ENCODE measurements at regions not wholly inside any gene's neighbourhood (a gene's known extent, or its start where the extent isn't known, plus 50 kb on each side); places are given as distances from the start of the nearest gene placed in this dataset.

- no peak for DNase-seq
- WGBS, 2 experiments (ENCODE audit: low coverage in 1 of 2, low lambda C conversion rate in 2 of 2, missing lambda C conversion rate in 2 of 2), result 75% methylated on average over 4 of the region's 4 CpGs
- H3F3A ChIP-seq (ENCODE audit: insufficient read depth), result peaks cover 7% of the 10 kb centered on the region; the same call in 1 of the 2 replicates
- no peak overlapping the region for H3K4me2 ChIP-seq (ENCODE audit: unreplicated experiment)
- no peak overlapping the region for H3K27ac ChIP-seq
- H2AFZ ChIP-seq, result no peak overlapping the region
- in situ Hi-C loops (cut with MboI), result no loop called here
- no peak overlapping the region for H3K9ac ChIP-seq
- H3K36me3 ChIP-seq (ENCODE audit: low read depth), result no peaks in the 10 kb centered on the region
- H3K79me2 ChIP-seq (ENCODE audit: insufficient read depth), result no peaks in the 10 kb centered on the region
- no peaks in the 10 kb centered on the region for H4K20me1 ChIP-seq (ENCODE audit: insufficient read depth)
- H3K4me1 ChIP-seq (ENCODE audit: insufficient read depth), result peaks cover 15% of the 10 kb centered on the region
- no peak overlapping the region for H3K4me3 ChIP-seq
- no peaks in the 10 kb centered on the region for H3K27me3 ChIP-seq (replicated peaks; ENCODE audit: insufficient read depth)
- TF ChIP-seq EZH2 (IDR thresholded peaks at IDR 0.05; ENCODE audit: insufficient read depth, poor library complexity, severe bottlenecking) (no peak), EZH2phosphoT487 (IDR thresholded peaks at IDR 0.05; ENCODE audit: insufficient read depth, low read depth) (no peak)
- H3K9me2 ChIP-seq (ENCODE audit: insufficient read depth), result no peaks in the 10 kb centered on the region
- H3K9me3 ChIP-seq (ENCODE audit: low read depth), result no peaks in the 10 kb centered on the region
These were observed 871.1 kb upstream of the GJE1 start for GRCh38 chr6:141261672-141262060.

GRCh38 chr6:141261016-141261671, 871.6 kb upstream of the GJE1 start:
- no peaks in the 10 kb centered on the region for H3K79me2 ChIP-seq (ENCODE audit: insufficient read depth)
- no peak overlapping the region for H3K9ac ChIP-seq
- H2AFZ ChIP-seq, result no peak overlapping the region
- no peak for DNase-seq
- no peaks in the 10 kb centered on the region for H3K27me3 ChIP-seq (replicated peaks; ENCODE audit: insufficient read depth)
- no peak for TF ChIP-seq EZH2 (IDR thresholded peaks at IDR 0.05; ENCODE audit: insufficient read depth, poor library complexity, severe bottlenecking)
- no peak for TF ChIP-seq EZH2phosphoT487 (IDR thresholded peaks at IDR 0.05; ENCODE audit: insufficient read depth, low read depth)
- H3K36me3 ChIP-seq (ENCODE audit: low read depth), result no peaks in the 10 kb centered on the region
- H3K4me2 ChIP-seq (ENCODE audit: unreplicated experiment), result no peak overlapping the region
- peaks cover 2% of the 10 kb centered on the region; the same call in 1 of the 2 replicates for H3F3A ChIP-seq (ENCODE audit: insufficient read depth)
- H3K9me3 ChIP-seq (ENCODE audit: low read depth), result no peaks in the 10 kb centered on the region
- in situ Hi-C loops (cut with MboI), result no loop called here
- 64 to 72% methylated on average over 10 of the region's 10 CpGs for WGBS, 2 experiments (ENCODE audit: low coverage in 1 of 2, low lambda C conversion rate in 2 of 2, missing lambda C conversion rate in 2 of 2)
- no peak overlapping the region for H3K27ac ChIP-seq
- peaks cover 13% of the 10 kb centered on the region; the same call in 1 of the 2 replicates for H3K4me1 ChIP-seq (ENCODE audit: insufficient read depth)
- H4K20me1 ChIP-seq (ENCODE audit: insufficient read depth), result no peaks in the 10 kb centered on the region
- no peak overlapping the region for H3K4me3 ChIP-seq
- no peaks in the 10 kb centered on the region for H3K9me2 ChIP-seq (ENCODE audit: insufficient read depth)

- Histone ChIP-seq H3K27me3 (replicated peaks; ENCODE audit: insufficient read depth) (no peaks in the 10 kb centered on the region), H3K79me2 (ENCODE audit: insufficient read depth) (no peaks in the 10 kb centered on the region), H3K4me1 (ENCODE audit: insufficient read depth) (peaks cover 12% of the 10 kb centered on the region; the same call in 1 of the 2 replicates), H3K36me3 (ENCODE audit: low read depth) (no peaks in the 10 kb centered on the region), H3K4me2 (ENCODE audit: unreplicated experiment) (no peak overlapping the region), H4K20me1 (ENCODE audit: insufficient read depth) (no peaks in the 10 kb centered on the region), H3K4me3 (no peak overlapping the region), H3F3A (ENCODE audit: insufficient read depth) (no peaks in the 10 kb centered on the region), H3K9me2 (ENCODE audit: insufficient read depth) (no peaks in the 10 kb centered on the region), H3K9ac (no peak overlapping the region), H3K9me3 (ENCODE audit: low read depth) (no peaks in the 10 kb centered on the region), H3K27ac (no peak overlapping the region), H2AFZ (no peak overlapping the region)
- in situ Hi-C loops (cut with MboI), result no loop called here
- DNase-seq, result no peak
- no peak for TF ChIP-seq EZH2phosphoT487 (IDR thresholded peaks at IDR 0.05; ENCODE audit: insufficient read depth, low read depth)
- no peak for TF ChIP-seq EZH2 (IDR thresholded peaks at IDR 0.05; ENCODE audit: insufficient read depth, poor library complexity, severe bottlenecking)
- 89 to 90% methylated on average over 3 to 7 of the region's 7 CpGs for WGBS, 2 experiments (ENCODE audit: low coverage in 1 of 2, low lambda C conversion rate in 2 of 2, missing lambda C conversion rate in 2 of 2)
These were observed 872.1 kb upstream of the GJE1 start for GRCh38 chr6:141260627-141261015.

- Histone ChIP-seq H3K36me3 (ENCODE audit: low read depth) (no peaks in the 10 kb centered on the region), H3K27ac (no peak overlapping the region), H2AFZ (peak overlapping the region; percentile 75), H4K20me1 (ENCODE audit: insufficient read depth) (no peaks in the 10 kb centered on the region), H3F3A (ENCODE audit: insufficient read depth) (no peaks in the 10 kb centered on the region), H3K4me2 (ENCODE audit: unreplicated experiment) (no peak overlapping the region), H3K9me2 (ENCODE audit: insufficient read depth) (no peaks in the 10 kb centered on the region), H3K4me1 (ENCODE audit: insufficient read depth) (0 out of 2 replicates have a peak, but pooled peaks cover 4% of the 10 kb centered on the region), H3K4me3 (no peak overlapping the region), H3K27me3 (replicated peaks; ENCODE audit: insufficient read depth) (no peaks in the 10 kb centered on the region), H3K79me2 (ENCODE audit: insufficient read depth) (no peaks in the 10 kb centered on the region), H3K9ac (no peak overlapping the region), H3K9me3 (ENCODE audit: low read depth) (no peaks in the 10 kb centered on the region)
- no peak for DNase-seq
- 38 to 46% methylated on average over 5 of the region's 5 CpGs for WGBS, 2 experiments (ENCODE audit: low coverage in 1 of 2, low lambda C conversion rate in 2 of 2, missing lambda C conversion rate in 2 of 2)
- in situ Hi-C loops (cut with MboI), result no loop called here
- no peak for TF ChIP-seq EZH2 (IDR thresholded peaks at IDR 0.05; ENCODE audit: insufficient read depth, poor library complexity, severe bottlenecking)
- TF ChIP-seq EZH2phosphoT487 (IDR thresholded peaks at IDR 0.05; ENCODE audit: insufficient read depth, low read depth), result no peak
These were observed 872.9 kb upstream of the GJE1 start for GRCh38 chr6:141259807-141260206.

Measured in GM23248 (cell line).